GM12878 (cell line): ENCODE measurements at regions not wholly inside any gene's neighbourhood (a gene's known extent, or its start where the extent isn't known, plus 50 kb on each side); places are given as distances from the start of the nearest gene placed in this dataset.

Source experiments
- ATAC-seq: fragments of 200-7000 bp; cut with Tn5 transposase; 3 replicates; pipeline ENCODE4 v1.9.1; 2020; ENCODE audit warnings: mild to moderate bottlenecking, moderate library complexity
- BruUV-seq: library from RNA; stranded (reverse); fragments of 400-500 nt; replicated peaks from 2 replicates; lab custom pipeline; 2021; lab: Mats Ljungman, UMichigan
- CTCF ChIA-PET: fragments of 300-600 bp; sonication (Branson Sonifier 250); formaldehyde crosslinking; extraction: SDS; loops from one replicate; lab custom pipeline; 2021; ENCODE audit warnings: inconsistent platforms; lab: Yijun Ruan, JAX
- POLR2A ChIA-PET: fragments of 350-600 bp; formaldehyde crosslinking; extraction: SDS; loops from one replicate; lab custom pipeline; 2021; ENCODE audit warnings: inconsistent platforms; lab: Charles Lee
- RAD21 ChIA-PET: fragments of 300-600 bp; sonication (Branson Sonifier 250); formaldehyde crosslinking; loops from one replicate; lab custom pipeline; 2023; ENCODE audit warnings: antibody characterized with exemption; ENCODE audit not compliant: unreplicated experiment; lab: Charles Lee
- SMC1A ChIA-PET: fragments of 300-600 bp; sonication (Branson Sonifier 250); formaldehyde crosslinking; loops from one replicate; lab custom pipeline; 2023; ENCODE audit not compliant: unreplicated experiment, uncharacterized antibody; lab: Charles Lee
- DNase-seq: peaks from one replicate; pipeline ENCODE4 v3.0.0-alpha.2; 2011; ENCODE audit warnings: low read depth, low spot score
- FAIRE-seq: peaks from 3 replicates; lab custom pipeline; 2011; peaks lifted over from hg19 to GRCh38; lab: Jason Lieb, UNC
- H2AFZ ChIP-seq: 2 replicates; pipeline ENCODE4 v1.6.0; 2011; ENCODE audit warnings: low read depth, low read length, control low read depth; ENCODE audit not compliant: control insufficient read depth
- H3K27ac ChIP-seq: 2 replicates; pipeline ENCODE4 v1.5.1; 2011; ENCODE audit warnings: control low read depth; ENCODE audit not compliant: control insufficient read depth, insufficient read depth
- H3K27me3 ChIP-seq, 2 experiments: replicated peaks in 1 of 2; 2 replicates each; pipeline versions ENCODE4 v1.6.0 to v1.6.1; 2011; ENCODE audit warnings: low read length in 1 of 2; ENCODE audit not compliant: control insufficient read depth in 2 of 2, insufficient read depth in 2 of 2
- H3K36me3 ChIP-seq, 2 experiments: 2 replicates each; pipeline ENCODE4 v1.5.1; 2011; ENCODE audit warnings: low read length in 1 of 2; ENCODE audit not compliant: control insufficient read depth in 2 of 2, insufficient read depth in 2 of 2
- H3K4me1 ChIP-seq: 2 replicates; pipeline ENCODE4 v1.6.1; 2011; ENCODE audit warnings: mild to moderate bottlenecking, low read length, moderate library complexity, mixed read lengths; ENCODE audit not compliant: control insufficient read depth, insufficient read depth
- H3K4me2 ChIP-seq: 2 replicates; pipeline ENCODE4 v1.6.0; 2011; ENCODE audit warnings: control low read depth; ENCODE audit not compliant: control insufficient read depth, insufficient read depth
- H3K4me3 ChIP-seq: fragments of 200-600 bp; sonication (generic); 2 replicates; pipeline ENCODE4 v1.5.1; 2016
- H3K79me2 ChIP-seq: 2 replicates; pipeline ENCODE4 v1.6.0; 2011; ENCODE audit warnings: low read length; ENCODE audit not compliant: control insufficient read depth, insufficient read depth
- H3K9ac ChIP-seq: 2 replicates; pipeline ENCODE4 v1.8.0; 2011; ENCODE audit warnings: low read length, control low read depth, mixed read lengths; ENCODE audit not compliant: control insufficient read depth, insufficient read depth
- H3K9me3 ChIP-seq: replicated peaks from 3 replicates; pipeline ENCODE4 v1.5.1; 2011; ENCODE audit warnings: mild to moderate bottlenecking, low read length; ENCODE audit not compliant: control insufficient read depth, insufficient read depth
- H4K20me1 ChIP-seq: 2 replicates; pipeline ENCODE4 v1.6.0; 2011; ENCODE audit not compliant: control insufficient read depth, insufficient read depth
- CBX3 ChIP-seq: fragments of 200-600 bp; sonication (generic); IDR thresholded peaks from 2 replicates; pipeline ENCODE4 v1.6.1; 2016; ENCODE audit warnings: low read depth, borderline replicate concordance
- CHD1 ChIP-seq: IDR thresholded peaks from 2 replicates; pipeline ENCODE4 v1.6.1; 2012; ENCODE audit warnings: low read depth, low read length, improper control_type of control experiment
- EED ChIP-seq: sonication (generic); IDR thresholded peaks from 2 replicates; pipeline ENCODE4 v1.6.1; 2016; ENCODE audit warnings: antibody characterized with exemption, low read depth
- EZH2 ChIP-seq: IDR thresholded peaks from 2 replicates; pipeline ENCODE4 v1.6.1; 2012; ENCODE audit warnings: low read depth, mild to moderate bottlenecking, control low read depth, inconsistent platforms, low read length, borderline replicate concordance; ENCODE audit not compliant: control insufficient read depth
- HDAC2 ChIP-seq: fragments of 200-600 bp; sonication (generic); IDR thresholded peaks from 2 replicates; pipeline ENCODE4 v1.6.1; 2017
- KAT2A ChIP-seq: conservative IDR thresholded peaks from 2 replicates; pipeline ENCODE4 v1.6.1; 2011; ENCODE audit warnings: low read depth, low read length; ENCODE audit not compliant: control insufficient read depth
- MEF2B ChIP-seq: fragments of 450-650 bp; IDR thresholded peaks from 2 replicates; pipeline ENCODE4 v1.6.1; 2018; ENCODE audit warnings: mild to moderate bottlenecking, moderate library complexity; ENCODE audit not compliant: partially characterized antibody, poor library complexity, severe bottlenecking
- NFYB ChIP-seq: IDR thresholded peaks from 2 replicates; pipeline ENCODE4 v1.6.1; 2011; ENCODE audit warnings: low read depth, mild to moderate bottlenecking, low read length, improper control_type of control experiment, moderate library complexity; ENCODE audit not compliant: insufficient read depth
- NR2C2 ChIP-seq: IDR thresholded peaks from 2 replicates; pipeline ENCODE4 v1.6.1; 2011; ENCODE audit warnings: borderline replicate concordance, low read depth; ENCODE audit not compliant: control insufficient read depth, insufficient read length
- SIX5 ChIP-seq: IDR thresholded peaks from 2 replicates; pipeline ENCODE4 v1.6.1; 2011; ENCODE audit warnings: mild to moderate bottlenecking, low read depth, low read length, moderate library complexity; ENCODE audit not compliant: severe bottlenecking
- SMAD5 ChIP-seq: IDR thresholded peaks from 2 replicates; pipeline ENCODE4 v1.6.1; 2016; ENCODE audit warnings: antibody characterized with exemption, low read depth
- TARDBP ChIP-seq: IDR thresholded peaks from 2 replicates; pipeline ENCODE4 v1.6.1; 2016; ENCODE audit warnings: borderline replicate concordance
- TCF7 ChIP-seq: IDR thresholded peaks from 2 replicates; pipeline ENCODE4 v1.6.1; 2014; ENCODE audit warnings: antibody characterized with exemption, borderline replicate concordance
- YY1 ChIP-seq: IDR thresholded peaks from 2 replicates; pipeline ENCODE4 v1.6.1; 2011; ENCODE audit warnings: low read depth, mild to moderate bottlenecking, low read length
- WGBS: methylation state at CpG from one replicate; pipeline ENCODE4 v1.1.6; 2016; ENCODE audit warnings: low lambda C conversion rate; ENCODE audit not compliant: insufficient replicate concordance, insufficient coverage; ENCODE audit errors: missing lambda C conversion rate; 5-methylcytosine and 5-hydroxymethylcytosine counted together
- in situ Hi-C: fragments of 300-500 bp; cut with MboI; formaldehyde crosslinking; loops from 9 replicates; pipeline ENCODE4 v1.14.3; 2018; ENCODE audit warnings: mixed read lengths
- intact Hi-C: fragments of 100-400 bp; cut with micrococcal nuclease; formaldehyde crosslinking; loops from one replicate; pipeline ENCODE4 v1.14.2; 2022; ENCODE audit not compliant: unreplicated experiment
- TF ChIP-seq, protein P1 (sequence below): fragments of 450-650 bp; formaldehyde crosslinking; IDR thresholded peaks from 2 replicates; pipeline ENCODE4 v1.4.0; 2022; ENCODE audit warnings: mild to moderate bottlenecking, moderate library complexity
- TF ChIP-seq, protein P2 (sequence below): fragments of 450-650 bp; IDR thresholded peaks from 2 replicates; pipeline ENCODE4 v1.6.1; 2017; ENCODE audit warnings: mild to moderate bottlenecking, low read depth, inconsistent platforms; ENCODE audit not compliant: poor library complexity, severe bottlenecking
- TF ChIP-seq, protein P3 (sequence below): fragments of 450-650 bp; IDR thresholded peaks from 2 replicates; pipeline ENCODE4 v1.6.1; 2017; ENCODE audit warnings: mild to moderate bottlenecking, moderate library complexity

DNA sequence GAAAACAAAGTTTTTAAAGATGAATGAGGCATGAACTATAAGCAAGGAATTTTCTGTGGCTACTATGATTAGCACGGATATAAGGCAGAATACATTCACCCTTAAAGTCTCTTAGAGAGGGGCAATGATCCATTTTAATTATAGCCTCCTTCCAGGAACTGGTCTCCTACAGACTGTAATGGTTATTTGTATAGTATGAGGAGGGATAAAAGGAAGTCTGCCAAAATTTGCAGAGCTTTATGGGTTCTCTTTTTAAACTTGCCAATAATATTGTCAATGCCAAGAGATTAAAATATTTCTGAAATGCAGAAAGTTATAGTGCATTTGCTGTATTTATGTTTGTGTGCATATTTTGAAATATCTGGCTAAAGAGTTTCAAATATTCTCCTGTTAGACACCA lies 271.4 kb upstream of the LUZP2 start:
- Histone ChIP-seq H2AFZ (no peak overlapping the region), H3K9ac (no peak overlapping the region), H3K9me3 (no peaks in the 10 kb centered on the region), H3K4me1 (no peaks in the 10 kb centered on the region), H4K20me1 (no peaks in the 10 kb centered on the region), H3K36me3 (no peaks in the 10 kb centered on the region), H3K27me3 (no peaks in the 10 kb centered on the region), H3K27ac (no peak overlapping the region), H3K4me2 (no peak overlapping the region), H3K79me2 (no peaks in the 10 kb centered on the region), H3K4me3 (no peak overlapping the region)
- DNase-seq (no peak), ATAC-seq (no peak), FAIRE-seq (no peak)
- CTCF ChIA-PET: no interaction called here
- RAD21 ChIA-PET: no interaction called here
- BruUV-seq: no TSS peak
- WGBS: 0% methylated on average over 1 of the region's 1 CpG
- intact Hi-C loops: no loop called here
- in situ Hi-C loops: no loop called here
- POLR2A ChIA-PET: no interaction called here
- SMC1A ChIA-PET: no interaction called here
- no peak for TF ChIP-seq MEF2B
- TF ChIP-seq, protein P1, sequence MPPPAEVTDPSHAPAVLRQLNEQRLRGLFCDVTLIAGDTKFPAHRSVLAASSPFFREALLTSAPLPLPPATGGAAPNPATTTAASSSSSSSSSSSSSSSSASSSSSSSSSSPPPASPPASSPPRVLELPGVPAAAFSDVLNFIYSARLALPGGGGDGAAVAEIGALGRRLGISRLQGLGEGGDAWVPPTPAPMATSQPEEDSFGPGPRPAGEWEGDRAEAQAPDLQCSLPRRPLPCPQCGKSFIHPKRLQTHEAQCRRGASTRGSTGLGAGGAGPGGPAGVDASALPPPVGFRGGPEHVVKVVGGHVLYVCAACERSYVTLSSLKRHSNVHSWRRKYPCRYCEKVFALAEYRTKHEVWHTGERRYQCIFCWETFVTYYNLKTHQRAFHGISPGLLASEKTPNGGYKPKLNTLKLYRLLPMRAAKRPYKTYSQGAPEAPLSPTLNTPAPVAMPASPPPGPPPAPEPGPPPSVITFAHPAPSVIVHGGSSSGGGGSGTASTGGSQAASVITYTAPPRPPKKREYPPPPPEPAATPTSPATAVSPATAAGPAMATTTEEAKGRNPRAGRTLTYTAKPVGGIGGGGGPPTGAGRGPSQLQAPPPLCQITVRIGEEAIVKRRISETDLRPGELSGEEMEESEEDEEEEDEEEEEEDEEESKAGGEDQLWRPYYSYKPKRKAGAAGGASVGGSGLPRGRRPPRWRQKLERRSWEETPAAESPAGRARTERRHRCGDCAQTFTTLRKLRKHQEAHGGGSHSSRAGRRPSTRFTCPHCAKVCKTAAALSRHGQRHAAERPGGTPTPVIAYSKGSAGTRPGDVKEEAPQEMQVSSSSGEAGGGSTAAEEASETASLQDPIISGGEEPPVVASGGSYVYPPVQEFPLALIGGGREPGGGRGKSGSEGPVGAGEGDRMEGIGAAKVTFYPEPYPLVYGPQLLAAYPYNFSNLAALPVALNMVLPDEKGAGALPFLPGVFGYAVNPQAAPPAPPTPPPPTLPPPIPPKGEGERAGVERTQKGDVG: no peak
- no peak for TF ChIP-seq EED
- TF ChIP-seq HDAC2: no peak
- no peak for TF ChIP-seq EZH2
- no peak for TF ChIP-seq NFYB
- no peak for TF ChIP-seq SIX5
- TF ChIP-seq, protein P2, sequence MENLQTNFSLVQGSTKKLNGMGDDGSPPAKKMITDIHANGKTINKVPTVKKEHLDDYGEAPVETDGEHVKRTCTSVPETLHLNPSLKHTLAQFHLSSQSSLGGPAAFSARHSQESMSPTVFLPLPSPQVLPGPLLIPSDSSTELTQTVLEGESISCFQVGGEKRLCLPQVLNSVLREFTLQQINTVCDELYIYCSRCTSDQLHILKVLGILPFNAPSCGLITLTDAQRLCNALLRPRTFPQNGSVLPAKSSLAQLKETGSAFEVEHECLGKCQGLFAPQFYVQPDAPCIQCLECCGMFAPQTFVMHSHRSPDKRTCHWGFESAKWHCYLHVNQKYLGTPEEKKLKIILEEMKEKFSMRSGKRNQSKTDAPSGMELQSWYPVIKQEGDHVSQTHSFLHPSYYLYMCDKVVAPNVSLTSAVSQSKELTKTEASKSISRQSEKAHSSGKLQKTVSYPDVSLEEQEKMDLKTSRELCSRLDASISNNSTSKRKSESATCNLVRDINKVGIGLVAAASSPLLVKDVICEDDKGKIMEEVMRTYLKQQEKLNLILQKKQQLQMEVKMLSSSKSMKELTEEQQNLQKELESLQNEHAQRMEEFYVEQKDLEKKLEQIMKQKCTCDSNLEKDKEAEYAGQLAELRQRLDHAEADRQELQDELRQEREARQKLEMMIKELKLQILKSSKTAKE: no peak
- TF ChIP-seq NR2C2: no peak
- TF ChIP-seq YY1: no peak
- TF ChIP-seq SMAD5: no peak
- no peak for TF ChIP-seq CHD1
- no peak for TF ChIP-seq KAT2A
- TF ChIP-seq, protein P3, sequence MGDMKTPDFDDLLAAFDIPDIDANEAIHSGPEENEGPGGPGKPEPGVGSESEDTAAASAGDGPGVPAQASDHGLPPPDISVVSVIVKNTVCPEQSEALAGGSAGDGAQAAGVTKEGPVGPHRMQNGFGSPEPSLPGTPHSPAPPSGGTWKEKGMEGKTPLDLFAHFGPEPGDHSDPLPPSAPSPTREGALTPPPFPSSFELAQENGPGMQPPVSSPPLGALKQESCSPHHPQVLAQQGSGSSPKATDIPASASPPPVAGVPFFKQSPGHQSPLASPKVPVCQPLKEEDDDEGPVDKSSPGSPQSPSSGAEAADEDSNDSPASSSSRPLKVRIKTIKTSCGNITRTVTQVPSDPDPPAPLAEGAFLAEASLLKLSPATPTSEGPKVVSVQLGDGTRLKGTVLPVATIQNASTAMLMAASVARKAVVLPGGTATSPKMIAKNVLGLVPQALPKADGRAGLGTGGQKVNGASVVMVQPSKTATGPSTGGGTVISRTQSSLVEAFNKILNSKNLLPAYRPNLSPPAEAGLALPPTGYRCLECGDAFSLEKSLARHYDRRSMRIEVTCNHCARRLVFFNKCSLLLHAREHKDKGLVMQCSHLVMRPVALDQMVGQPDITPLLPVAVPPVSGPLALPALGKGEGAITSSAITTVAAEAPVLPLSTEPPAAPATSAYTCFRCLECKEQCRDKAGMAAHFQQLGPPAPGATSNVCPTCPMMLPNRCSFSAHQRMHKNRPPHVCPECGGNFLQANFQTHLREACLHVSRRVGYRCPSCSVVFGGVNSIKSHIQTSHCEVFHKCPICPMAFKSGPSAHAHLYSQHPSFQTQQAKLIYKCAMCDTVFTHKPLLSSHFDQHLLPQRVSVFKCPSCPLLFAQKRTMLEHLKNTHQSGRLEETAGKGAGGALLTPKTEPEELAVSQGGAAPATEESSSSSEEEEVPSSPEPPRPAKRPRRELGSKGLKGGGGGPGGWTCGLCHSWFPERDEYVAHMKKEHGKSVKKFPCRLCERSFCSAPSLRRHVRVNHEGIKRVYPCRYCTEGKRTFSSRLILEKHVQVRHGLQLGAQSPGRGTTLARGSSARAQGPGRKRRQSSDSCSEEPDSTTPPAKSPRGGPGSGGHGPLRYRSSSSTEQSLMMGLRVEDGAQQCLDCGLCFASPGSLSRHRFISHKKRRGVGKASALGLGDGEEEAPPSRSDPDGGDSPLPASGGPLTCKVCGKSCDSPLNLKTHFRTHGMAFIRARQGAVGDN: no peak
- no peak for TF ChIP-seq CBX3
- no peak for TF ChIP-seq TARDBP
- TF ChIP-seq TCF7: no peak
